HG02885 (cell line): ENCODE measurements at regions not wholly inside any gene's neighbourhood (a gene's known extent, or its start where the extent isn't known, plus 50 kb on each side); places are given as distances from the start of the nearest gene placed in this dataset.

ENCODE experiments used
- ATAC-seq: cut with Tn5 transposase; IDR thresholded peaks from one replicate; pipeline ENCODE4 v1.9.1; 2021; ENCODE audit warnings: mild to moderate bottlenecking; ENCODE audit not compliant: unreplicated experiment, poor library complexity

GRCh38 chr6:122026582-122027369, 372.7 kb upstream of the HSF2 start:
- no peak for ATAC-seq

- ATAC-seq = no peak
These were observed 370.4 kb upstream of the HSF2 start for GRCh38 chr6:122028933-122029522.

- peak; percentile 97 for ATAC-seq
These were observed 365.8 kb upstream of the HSF2 start for GRCh38 chr6:122033564-122034181.

GRCh38 chr6:122035173-122035572, 364.3 kb upstream of the HSF2 start:
- no peak for ATAC-seq

GRCh38 chr6:122040261-122040660, 359.2 kb upstream of the HSF2 start:
- no peak for ATAC-seq

- ATAC-seq = no peak
These were observed 357.1 kb upstream of the HSF2 start for GRCh38 chr6:122042380-122042779.

- no peak for ATAC-seq
These were observed 356.3 kb upstream of the HSF2 start for GRCh38 chr6:122042960-122043735.

GRCh38 chr6:122048570-122048969, 350.9 kb upstream of the HSF2 start:
- no peak for ATAC-seq

GRCh38 chr6:122049341-122049740, 350.1 kb upstream of the HSF2 start:
- no peak for ATAC-seq

- no peak for ATAC-seq
These were observed 349.2 kb upstream of the HSF2 start for GRCh38 chr6:122050242-122050755.

- ATAC-seq = no peak
These were observed 347.0 kb upstream of the HSF2 start for GRCh38 chr6:122052346-122052900.

- no peak for ATAC-seq
These were observed 339.5 kb upstream of the HSF2 start for GRCh38 chr6:122059918-122060317.

GRCh38 chr6:122061855-122062254, 337.6 kb upstream of the HSF2 start:
- ATAC-seq = no peak

- no peak for ATAC-seq
These were observed 336.4 kb upstream of the HSF2 start for GRCh38 chr6:122063076-122063475.

- no peak for ATAC-seq
These were observed 335.7 kb upstream of the HSF2 start for GRCh38 chr6:122063761-122064160.

- ATAC-seq = no peak
These were observed 333.3 kb upstream of the HSF2 start for GRCh38 chr6:122066200-122066599.

- no peak for ATAC-seq
These were observed 331.1 kb upstream of the HSF2 start for GRCh38 chr6:122068291-122068769.

- no peak for ATAC-seq
These were observed 329.5 kb upstream of the HSF2 start for GRCh38 chr6:122069932-122070331.

GRCh38 chr6:122072014-122072647, 327.3 kb upstream of the HSF2 start:
- ATAC-seq = no peak
